ENCODE measurements at regions not wholly inside any gene's neighbourhood (a gene's known extent, or its start where the extent isn't known, plus 50 kb on each side); places are given as distances from the start of the nearest gene placed in this dataset.
"Not testable (repeated sequence)": the region's sequence is repeated elsewhere in the genome, so short reads cannot be mapped to it uniquely, and the experiment has no call there.

GRCh38 chr3:61493339-61493738 is 68.0 kb upstream of the PTPRG start:
- Histone ChIP-seq H3K4me1 (ENCODE audit: control insufficient read depth in 4 of 4, insufficient read depth in 4 of 4, low read length in 3 of 4) (no peaks in the 10 kb centered on the region), H3K4me3 (ENCODE audit: low read depth in 1 of 3, low read length in 3 of 3) (no peak overlapping the region), H3K9me3 (ENCODE audit: control insufficient read depth in 4 of 4, low read length in 3 of 4) (no peaks in the 10 kb centered on the region), H3K9ac (ENCODE audit: low read depth in 1 of 2, low read length in 2 of 2) (no peak overlapping the region), H3K36me3 (ENCODE audit: control insufficient read depth in 4 of 4, insufficient read depth in 3 of 4, low read depth in 1 of 4, low read length in 3 of 4) (no peaks in the 10 kb centered on the region), H3K27me3 (ENCODE audit: control insufficient read depth in 4 of 4, insufficient read depth in 4 of 4, low read length in 3 of 4) (no peaks in the 10 kb centered on the region), H3K27ac (ENCODE audit: low read depth in 1 of 2, low read length in 2 of 2) (no peak overlapping the region)
- no peak for TF ChIP-seq MAX (IDR thresholded peaks at IDR 0.05)
- no peak for TF ChIP-seq ZBTB33 (IDR thresholded peaks at IDR 0.05)
- no peak for TF ChIP-seq HNF4A (conservative IDR thresholded peaks at IDR 0.05)
- no peak for TF ChIP-seq TAF1 (conservative IDR thresholded peaks at IDR 0.05)
- no peak for TF ChIP-seq CTCF (IDR thresholded peaks at IDR 0.05; ENCODE audit: low read depth, low read length, missing input control)
- no peak for TF ChIP-seq SP1 (IDR thresholded peaks at IDR 0.05)
- TF ChIP-seq FOXA1 (IDR thresholded peaks at IDR 0.05) = no peak
- no peak for TF ChIP-seq FOXA2 (IDR thresholded peaks at IDR 0.05)
- no peak for TF ChIP-seq NR2F2 (IDR thresholded peaks at IDR 0.05)
- no peak for TF ChIP-seq REST (IDR thresholded peaks at IDR 0.05)
- TF ChIP-seq EGR1 (IDR thresholded peaks at IDR 0.05; ENCODE audit: low read depth in 2 of 2) = no peak
- no peak for TF ChIP-seq RXRA (IDR thresholded peaks at IDR 0.05)
- no peak for TF ChIP-seq JUND (IDR thresholded peaks at IDR 0.05)
- TF ChIP-seq HNF4G (IDR thresholded peaks at IDR 0.05) = no peak
- 96% methylated on average over 3 of the region's 3 CpGs for WGBS
- no peak for DNase-seq (ENCODE audit: low spot score)

GRCh38 chr3:61494309-61494708 is 67.1 kb upstream of the PTPRG start:
- H3K27me3 ChIP-seq (ENCODE audit: control insufficient read depth in 4 of 4, insufficient read depth in 4 of 4, low read length in 3 of 4); H3K36me3 ChIP-seq (ENCODE audit: control insufficient read depth in 4 of 4, insufficient read depth in 3 of 4, low read depth in 1 of 4, low read length in 3 of 4); DNase-seq (ENCODE audit: low spot score); H3K4me3 ChIP-seq (ENCODE audit: low read depth in 1 of 3, low read length in 3 of 3); H3K9ac ChIP-seq (ENCODE audit: low read depth in 1 of 2, low read length in 2 of 2); H3K4me1 ChIP-seq (ENCODE audit: control insufficient read depth in 4 of 4, insufficient read depth in 4 of 4, low read length in 3 of 4); H3K27ac ChIP-seq (ENCODE audit: low read depth in 1 of 2, low read length in 2 of 2); H3K9me3 ChIP-seq (ENCODE audit: control insufficient read depth in 4 of 4, low read length in 3 of 4): not testable (repeated sequence)
- 91% methylated on average over 3 of the region's 3 CpGs for WGBS

Measured in liver (tissue), 8 donors.